ENCODE measurements at regions not wholly inside any gene's neighbourhood (a gene's known extent, or its start where the extent isn't known, plus 50 kb on each side); places are given as distances from the start of the nearest gene placed in this dataset.

GRCh38 chr5:82851471-82851870 lies 225.7 kb downstream of the TMEM167A start:
- TF ChIP-seq SPI1 (IDR thresholded peaks at IDR 0.05; ENCODE audit: borderline replicate concordance, low read depth) (no peak), REST (IDR thresholded peaks at IDR 0.05; ENCODE audit: insufficient replicate concordance, low read depth) (no peak), CTCF (IDR thresholded peaks at IDR 0.05; ENCODE audit: insufficient read depth, low read length) (no peak), GABPA (IDR thresholded peaks at IDR 0.05; ENCODE audit: low read depth) (no peak), POLR2AphosphoS5 (IDR thresholded peaks at IDR 0.05; ENCODE audit: low read depth) (no peak)
- H3K27ac ChIP-seq (replicated peaks): no peak overlapping the region
- no peak for DNase-seq (ENCODE audit: low read depth in 1 of 2, low spot score in 1 of 2)
- H3K27me3 ChIP-seq (ENCODE audit: insufficient read depth, poor library complexity, severe bottlenecking): no peaks in the 10 kb centered on the region
- no peak overlapping the region for H3K4me3 ChIP-seq (replicated peaks; ENCODE audit: insufficient read depth, low read length)

GRCh38 chr5:82850393-82850792 lies 226.8 kb downstream of the TMEM167A start:
- no peak for TF ChIP-seq POLR2AphosphoS5 (IDR thresholded peaks at IDR 0.05; ENCODE audit: low read depth)
- TF ChIP-seq CTCF (IDR thresholded peaks at IDR 0.05; ENCODE audit: insufficient read depth, low read length): no peak
- TF ChIP-seq REST (IDR thresholded peaks at IDR 0.05; ENCODE audit: insufficient replicate concordance, low read depth): no peak
- TF ChIP-seq GABPA (IDR thresholded peaks at IDR 0.05; ENCODE audit: low read depth): no peak
- no peak for TF ChIP-seq SPI1 (IDR thresholded peaks at IDR 0.05; ENCODE audit: borderline replicate concordance, low read depth)
- H3K27ac ChIP-seq (replicated peaks): no peak overlapping the region
- no peak overlapping the region for H3K4me3 ChIP-seq (replicated peaks; ENCODE audit: insufficient read depth, low read length)
- no peak for DNase-seq (ENCODE audit: low read depth in 1 of 2, low spot score in 1 of 2)
- H3K27me3 ChIP-seq (ENCODE audit: insufficient read depth, poor library complexity, severe bottlenecking): no peaks in the 10 kb centered on the region

GRCh38 chr5:82849885-82850284 lies 227.3 kb downstream of the TMEM167A start:
- H3K4me3 ChIP-seq (replicated peaks; ENCODE audit: insufficient read depth, low read length): no peak overlapping the region
- no peak for DNase-seq (ENCODE audit: low read depth in 1 of 2, low spot score in 1 of 2)
- H3K27ac ChIP-seq (replicated peaks): no peak overlapping the region
- TF ChIP-seq GABPA (IDR thresholded peaks at IDR 0.05; ENCODE audit: low read depth) (no peak), POLR2AphosphoS5 (IDR thresholded peaks at IDR 0.05; ENCODE audit: low read depth) (no peak), SPI1 (IDR thresholded peaks at IDR 0.05; ENCODE audit: borderline replicate concordance, low read depth) (no peak), REST (IDR thresholded peaks at IDR 0.05; ENCODE audit: insufficient replicate concordance, low read depth) (no peak), CTCF (IDR thresholded peaks at IDR 0.05; ENCODE audit: insufficient read depth, low read length) (no peak)
- H3K27me3 ChIP-seq (ENCODE audit: insufficient read depth, poor library complexity, severe bottlenecking): no peaks in the 10 kb centered on the region

Data from HL-60 (cell line).